H1 (cell line): ENCODE measurements at regions not wholly inside any gene's neighbourhood (a gene's known extent, or its start where the extent isn't known, plus 50 kb on each side); places are given as distances from the start of the nearest gene placed in this dataset.

Source experiments
- RBBP5 ChIP-seq: IDR thresholded peaks from 2 replicates; pipeline ENCODE4 v1.7.1; 2012; ENCODE audit warnings: low read depth, mild to moderate bottlenecking, inconsistent platforms, low read length, moderate library complexity, borderline replicate concordance

GRCh38 chr22:36086629-36087254, 58.1 kb upstream of the RBFOX2 start (continued):
- TF ChIP-seq RBBP5: no peak
